Right atrium auricular region (tissue), 2 donors: ENCODE measurements at regions not wholly inside any gene's neighbourhood (a gene's known extent, or its start where the extent isn't known, plus 50 kb on each side); places are given as distances from the start of the nearest gene placed in this dataset.
"Not testable (repeated sequence)": the region's sequence is repeated elsewhere in the genome, so short reads cannot be mapped to it uniquely, and the experiment has no call there.

Experiments used
- DNase-seq: peaks from one replicate; pipeline ENCODE4 v3.0.0-alpha.2; 2019; ENCODE audit warnings: low spot score
- H3K27ac ChIP-seq, 2 donors: fragments of 200-600 bp; sonication (generic); 1 replicate in 1 of 2; 2 replicates in 1 of 2; pipeline ENCODE4 v1.5.1; 2016 to 2019
- H3K27me3 ChIP-seq, 2 donors: fragments of 200-600 bp; sonication (generic); one replicate each; pipeline versions ENCODE4 v1.5.1 to v1.6.0; 2017 to 2019
- H3K36me3 ChIP-seq: fragments of 200-600 bp; sonication (generic); one replicate; pipeline ENCODE4 v1.5.1; 2016
- H3K4me1 ChIP-seq, 2 donors: fragments of 200-600 bp; sonication (generic); one replicate each; pipeline versions ENCODE4 v1.5.1 to v1.6.0; 2017 to 2019
- H3K4me3 ChIP-seq, 2 donors: fragments of 200-600 bp; sonication (generic); 1 replicate in 1 of 2; 2 replicates in 1 of 2; pipeline ENCODE4 v1.5.1; 2017 to 2019; ENCODE audit warnings: mild to moderate bottlenecking in 1 of 2, moderate library complexity in 1 of 2
- H3K9me3 ChIP-seq, 2 donors: fragments of 200-600 bp; sonication (generic); one replicate each; pipeline ENCODE4 v1.5.1; 2019
- TF ChIP-seq, protein P1 (sequence below), 2 donors: fragments of 200-600 bp; sonication (generic); IDR thresholded peaks; one replicate each; pipeline ENCODE4 v1.5.1; 2019; ENCODE audit warnings: antibody characterized with exemption in 2 of 2

GRCh38 chr18:38654946-38655345, 1089.3 kb upstream of the CELF4 start:
- Histone ChIP-seq H3K27me3 (no peaks in the 10 kb centered on the region), H3K4me1 (no peaks in the 10 kb centered on the region), H3K36me3 (no peaks in the 10 kb centered on the region), H3K27ac (no peak overlapping the region), H3K9me3 (no peaks in the 10 kb centered on the region), H3K4me3 (no peak overlapping the region)
- TF ChIP-seq, protein P1, sequence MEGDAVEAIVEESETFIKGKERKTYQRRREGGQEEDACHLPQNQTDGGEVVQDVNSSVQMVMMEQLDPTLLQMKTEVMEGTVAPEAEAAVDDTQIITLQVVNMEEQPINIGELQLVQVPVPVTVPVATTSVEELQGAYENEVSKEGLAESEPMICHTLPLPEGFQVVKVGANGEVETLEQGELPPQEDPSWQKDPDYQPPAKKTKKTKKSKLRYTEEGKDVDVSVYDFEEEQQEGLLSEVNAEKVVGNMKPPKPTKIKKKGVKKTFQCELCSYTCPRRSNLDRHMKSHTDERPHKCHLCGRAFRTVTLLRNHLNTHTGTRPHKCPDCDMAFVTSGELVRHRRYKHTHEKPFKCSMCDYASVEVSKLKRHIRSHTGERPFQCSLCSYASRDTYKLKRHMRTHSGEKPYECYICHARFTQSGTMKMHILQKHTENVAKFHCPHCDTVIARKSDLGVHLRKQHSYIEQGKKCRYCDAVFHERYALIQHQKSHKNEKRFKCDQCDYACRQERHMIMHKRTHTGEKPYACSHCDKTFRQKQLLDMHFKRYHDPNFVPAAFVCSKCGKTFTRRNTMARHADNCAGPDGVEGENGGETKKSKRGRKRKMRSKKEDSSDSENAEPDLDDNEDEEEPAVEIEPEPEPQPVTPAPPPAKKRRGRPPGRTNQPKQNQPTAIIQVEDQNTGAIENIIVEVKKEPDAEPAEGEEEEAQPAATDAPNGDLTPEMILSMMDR (IDR thresholded peaks at IDR 0.05): no peak
- DNase-seq: no peak

- H3K4me1 ChIP-seq: no peaks in the 10 kb centered on the region
- H3K27me3 ChIP-seq: no peaks in the 10 kb centered on the region
- no peaks in the 10 kb centered on the region for H3K9me3 ChIP-seq
- no peak overlapping the region for H3K4me3 ChIP-seq
- DNase-seq: no peak
- TF ChIP-seq, protein P1 (IDR thresholded peaks at IDR 0.05): no peak
- H3K27ac ChIP-seq: no peak overlapping the region
- no peaks in the 10 kb centered on the region for H3K36me3 ChIP-seq
Observed at GRCh38 chr18:38651736-38652135, 1086.1 kb upstream of the CELF4 start.

- H3K4me3 ChIP-seq: no peak overlapping the region
- TF ChIP-seq, protein P1 (IDR thresholded peaks at IDR 0.05): no peak
- no peak for DNase-seq
- no peaks in the 10 kb centered on the region for H3K9me3 ChIP-seq
- H3K36me3 ChIP-seq: no peaks in the 10 kb centered on the region
- H3K27me3 ChIP-seq: no peaks in the 10 kb centered on the region
- H3K4me1 ChIP-seq: no peaks in the 10 kb centered on the region
- no peak overlapping the region for H3K27ac ChIP-seq
Observed at GRCh38 chr18:38648179-38648578, 1082.6 kb upstream of the CELF4 start.

GRCh38 chr18:38646296-38646695, 1080.7 kb upstream of the CELF4 start:
- no peaks in the 10 kb centered on the region for H3K36me3 ChIP-seq
- no peaks in the 10 kb centered on the region for H3K27me3 ChIP-seq
- no peak for DNase-seq
- TF ChIP-seq, protein P1 (IDR thresholded peaks at IDR 0.05): no peak
- no peak overlapping the region for H3K27ac ChIP-seq
- no peaks in the 10 kb centered on the region for H3K4me1 ChIP-seq
- H3K4me3 ChIP-seq: no peak overlapping the region
- H3K9me3 ChIP-seq: no peaks in the 10 kb centered on the region

- Histone ChIP-seq H3K4me3 (no peak overlapping the region), H3K27me3 (no peaks in the 10 kb centered on the region), H3K9me3 (no peaks in the 10 kb centered on the region), H3K4me1 (no peaks in the 10 kb centered on the region), H3K36me3 (no peaks in the 10 kb centered on the region), H3K27ac (no peak overlapping the region)
- no peak for DNase-seq
- TF ChIP-seq, protein P1 (IDR thresholded peaks at IDR 0.05): no peak
Observed at GRCh38 chr18:38644875-38645641, 1079.5 kb upstream of the CELF4 start.

- H3K4me3 ChIP-seq: no peak overlapping the region
- H3K36me3 ChIP-seq: no peaks in the 10 kb centered on the region
- no peaks in the 10 kb centered on the region for H3K27me3 ChIP-seq
- no peaks in the 10 kb centered on the region for H3K9me3 ChIP-seq
- TF ChIP-seq, protein P1 (IDR thresholded peaks at IDR 0.05): no peak
- no peak overlapping the region for H3K27ac ChIP-seq
- no peaks in the 10 kb centered on the region for H3K4me1 ChIP-seq
- no peak for DNase-seq
Observed at GRCh38 chr18:38642711-38643110, 1077.1 kb upstream of the CELF4 start.

- DNase-seq, H3K4me3 ChIP-seq, H3K36me3 ChIP-seq, H3K27ac ChIP-seq, H3K27me3 ChIP-seq, H3K9me3 ChIP-seq, H3K4me1 ChIP-seq: not testable (repeated sequence)
Observed at GRCh38 chr18:38639700-38640099, 1074.1 kb upstream of the CELF4 start.
